ENCODE measurements at regions not wholly inside any gene's neighbourhood (a gene's known extent, or its start where the extent isn't known, plus 50 kb on each side); places are given as distances from the start of the nearest gene placed in this dataset.

DNA sequence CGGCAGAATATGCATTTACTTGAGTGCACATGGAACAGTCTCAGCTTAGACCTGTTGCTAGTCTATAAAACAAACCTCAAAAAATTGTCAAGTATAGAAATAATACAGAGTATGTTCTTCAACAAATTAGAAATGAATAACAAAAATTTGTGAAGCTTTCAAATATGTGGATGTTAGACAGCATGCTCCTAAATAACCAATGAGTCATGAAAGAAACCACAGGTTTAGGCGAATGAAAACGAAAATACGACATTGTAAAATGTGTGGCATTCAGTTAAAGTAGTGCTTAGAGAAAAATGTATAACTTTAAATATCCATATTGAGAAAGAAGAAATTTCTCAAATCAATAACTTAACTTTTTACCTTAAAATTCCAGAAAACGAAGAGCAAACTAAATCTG lies 760.0 kb upstream of the SORCS1 start:
- no peak for DNase-seq (ENCODE audit: low read depth in 4 of 4, low spot score in 3 of 4)

GRCh38 chr10:107919626-107920235 lies 755.2 kb upstream of the SORCS1 start:
- no peak for DNase-seq (ENCODE audit: low read depth in 4 of 4, low spot score in 3 of 4)

DNA sequence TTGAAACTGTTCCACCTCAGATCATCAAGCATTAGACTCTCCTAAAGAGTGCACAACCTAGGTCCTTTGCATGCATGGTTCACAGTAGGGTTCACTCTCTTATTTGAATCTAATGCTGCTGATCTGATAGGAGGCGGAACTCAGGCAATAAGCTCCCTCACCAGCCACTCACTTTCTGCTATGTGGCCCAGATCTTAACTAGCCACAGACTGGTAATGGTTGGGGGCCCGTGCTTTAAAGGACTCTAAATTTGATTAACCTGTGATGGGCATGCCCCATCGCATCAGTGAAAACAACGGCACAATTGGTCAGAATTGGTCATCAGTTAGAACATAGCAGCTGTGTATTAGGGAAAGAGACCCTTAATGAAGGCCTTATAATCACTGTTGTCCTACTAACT lies 753.7 kb upstream of the SORCS1 start:
- DNase-seq (ENCODE audit: low read depth in 4 of 4, low spot score in 3 of 4): no peak

GRCh38 chr10:107915215-107915610 lies 750.7 kb upstream of the SORCS1 start:
- DNase-seq (ENCODE audit: low read depth in 4 of 4, low spot score in 3 of 4): peak in 1 of 4 donors; percentile 23

DNA sequence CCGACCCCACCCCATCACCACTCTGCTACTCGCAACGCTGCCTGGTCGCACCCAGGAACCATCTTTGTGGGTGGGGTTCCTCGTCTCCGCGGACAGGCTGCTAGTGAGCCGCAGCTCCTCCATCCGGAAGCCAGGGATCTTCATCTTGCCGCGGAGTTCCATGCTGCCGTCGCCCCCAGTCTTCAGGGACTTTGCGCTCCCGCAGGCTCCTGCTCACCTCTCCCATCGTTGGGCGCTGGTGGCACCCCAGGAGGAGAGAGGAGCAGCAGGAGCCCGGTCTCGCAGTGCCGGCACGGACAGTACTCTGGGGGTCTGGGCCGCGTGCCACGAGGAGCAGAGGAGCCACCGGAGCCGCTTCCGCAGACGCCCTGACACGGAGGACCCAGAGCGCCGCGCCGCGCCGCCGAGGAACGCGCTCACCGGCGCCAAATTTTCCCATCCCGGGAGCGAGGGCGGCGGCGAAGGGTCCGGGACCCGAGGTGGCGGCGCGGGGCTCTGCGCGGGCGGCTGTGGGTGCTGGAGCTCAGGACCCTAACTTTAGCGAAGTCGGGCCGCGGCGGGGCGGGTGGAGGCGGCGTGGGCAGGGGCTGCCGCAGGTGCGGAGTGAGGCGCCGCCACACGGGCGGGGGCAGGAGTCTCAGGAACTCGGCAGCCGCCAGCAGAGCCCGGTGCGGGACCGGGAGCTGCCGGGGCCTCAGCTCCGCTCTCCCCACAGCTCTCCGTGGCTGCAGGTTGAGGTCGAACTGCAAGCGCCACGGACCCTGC lies 750.1 kb upstream of the SORCS1 start:
- DNase-seq (ENCODE audit: low read depth in 4 of 4, low spot score in 3 of 4): peak in 1 of 4 donors; percentile 21

GRCh38 chr10:107913317-107914294 lies 749.1 kb upstream of the SORCS1 start:
- no peak for DNase-seq (ENCODE audit: low read depth in 4 of 4, low spot score in 3 of 4)

- no peak for DNase-seq (ENCODE audit: low read depth in 4 of 4, low spot score in 3 of 4)
Observed at GRCh38 chr10:107901076-107901475, 736.6 kb upstream of the SORCS1 start.

- DNase-seq (ENCODE audit: low read depth in 4 of 4, low spot score in 3 of 4): no peak
Observed at GRCh38 chr10:107900131-107900530, 735.6 kb upstream of the SORCS1 start.

DNA sequence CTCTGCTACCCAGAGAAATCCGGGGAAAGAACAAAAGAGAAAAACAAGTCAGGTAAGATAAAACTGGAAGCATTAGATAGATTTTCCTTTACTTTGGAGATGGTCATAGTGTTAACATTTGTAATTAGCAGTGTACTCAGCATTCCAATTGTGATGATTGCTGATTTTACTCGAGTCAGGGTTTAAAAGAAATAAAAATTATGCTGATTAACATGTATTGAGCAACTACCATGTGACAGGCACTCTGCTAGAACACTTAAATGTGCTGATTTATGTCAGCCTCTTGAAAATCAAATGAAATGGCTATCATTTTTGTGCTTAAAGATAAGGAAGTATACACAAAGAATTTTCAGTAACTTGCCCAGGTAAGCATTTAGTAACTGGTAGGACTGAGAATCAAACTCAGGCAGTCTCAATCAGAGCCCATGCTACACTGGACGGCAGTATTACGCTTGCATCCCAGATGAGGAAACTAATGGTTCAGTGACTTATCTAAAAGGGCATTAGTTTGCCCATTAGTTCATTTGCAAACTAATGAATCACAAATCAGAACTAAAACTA lies 735.1 kb upstream of the SORCS1 start:
- DNase-seq (ENCODE audit: low read depth in 4 of 4, low spot score in 3 of 4): no peak

GRCh38 chr10:107899075-107899474 lies 734.6 kb upstream of the SORCS1 start:
- no peak for DNase-seq (ENCODE audit: low read depth in 4 of 4, low spot score in 3 of 4)

GRCh38 chr10:107898392-107898791 lies 733.9 kb upstream of the SORCS1 start:
- DNase-seq (ENCODE audit: low read depth in 4 of 4, low spot score in 3 of 4): no peak

DNA sequence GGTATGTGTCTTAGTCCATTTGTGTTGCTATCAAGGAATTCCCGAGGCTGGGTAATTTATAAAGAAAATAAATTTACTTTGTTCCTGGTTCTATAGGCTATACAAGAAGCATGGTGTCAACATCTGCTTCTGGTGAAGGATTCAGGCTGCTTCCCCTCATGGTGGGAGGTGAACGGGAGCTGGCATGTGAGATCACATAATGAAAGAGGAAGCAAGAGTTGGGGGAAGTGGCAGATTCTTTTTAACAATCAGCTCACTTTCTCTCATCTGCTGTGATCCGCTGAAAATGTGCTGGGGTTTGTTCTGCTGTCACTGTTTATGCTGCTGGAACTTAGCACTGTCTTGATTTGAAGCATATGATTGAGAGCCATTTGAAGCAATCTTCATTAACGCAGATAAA lies 730.0 kb upstream of the SORCS1 start:
- DNase-seq (ENCODE audit: low read depth in 4 of 4, low spot score in 3 of 4): no peak

DNA sequence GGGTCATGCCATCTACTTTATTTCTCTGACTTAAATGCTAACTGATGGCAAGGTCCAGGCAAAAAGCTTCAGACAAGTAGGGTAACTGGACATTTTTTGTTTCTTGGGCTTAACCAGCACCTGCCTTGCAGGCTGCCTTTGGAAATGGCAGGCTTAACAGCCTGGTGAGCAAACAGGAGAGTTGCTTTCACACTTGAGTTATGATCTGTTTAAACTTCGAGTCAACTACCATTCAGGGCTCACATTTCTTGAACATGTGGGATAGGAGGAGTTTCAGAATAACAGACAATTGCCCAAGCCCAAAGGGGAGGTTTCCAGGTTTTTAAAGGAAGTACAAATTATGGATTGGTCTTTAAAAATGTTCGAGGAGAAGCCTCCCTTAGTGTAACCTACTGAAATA lies 724.6 kb upstream of the SORCS1 start:
- DNase-seq (ENCODE audit: low read depth in 4 of 4, low spot score in 3 of 4): no peak

GRCh38 chr10:107880185-107880584 lies 715.7 kb upstream of the SORCS1 start:
- no peak for DNase-seq (ENCODE audit: low read depth in 4 of 4, low spot score in 3 of 4)

DNA sequence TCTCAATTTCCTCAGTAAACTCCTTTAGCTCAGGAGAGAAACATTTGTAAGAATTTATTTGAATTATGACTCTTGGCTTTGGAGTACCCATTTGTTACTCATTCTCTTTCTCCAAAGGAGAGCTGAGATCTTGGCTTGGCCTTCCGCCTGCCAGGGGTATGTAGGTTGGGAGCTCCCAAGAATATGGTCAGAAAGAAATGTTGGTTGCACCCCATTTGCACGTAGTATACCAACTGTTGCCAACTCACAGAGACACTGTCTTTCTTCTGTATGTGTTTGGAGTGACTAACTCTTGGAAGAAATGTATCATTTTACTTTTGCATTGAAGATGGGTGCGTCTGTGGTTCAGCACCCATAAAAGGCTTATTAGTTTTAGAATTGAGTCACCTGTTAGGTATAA lies 708.5 kb upstream of the SORCS1 start:
- no peak for DNase-seq (ENCODE audit: low read depth in 4 of 4, low spot score in 3 of 4)

GRCh38 chr10:107865691-107866090 lies 701.2 kb upstream of the SORCS1 start:
- DNase-seq (ENCODE audit: low read depth in 4 of 4, low spot score in 3 of 4): no peak

GRCh38 chr10:107859065-107859464 lies 694.6 kb upstream of the SORCS1 start:
- no peak for DNase-seq (ENCODE audit: low read depth in 4 of 4, low spot score in 3 of 4)

GRCh38 chr10:107856047-107856315 lies 691.5 kb upstream of the SORCS1 start:
- DNase-seq (ENCODE audit: low read depth in 4 of 4, low spot score in 3 of 4): no peak

DNA sequence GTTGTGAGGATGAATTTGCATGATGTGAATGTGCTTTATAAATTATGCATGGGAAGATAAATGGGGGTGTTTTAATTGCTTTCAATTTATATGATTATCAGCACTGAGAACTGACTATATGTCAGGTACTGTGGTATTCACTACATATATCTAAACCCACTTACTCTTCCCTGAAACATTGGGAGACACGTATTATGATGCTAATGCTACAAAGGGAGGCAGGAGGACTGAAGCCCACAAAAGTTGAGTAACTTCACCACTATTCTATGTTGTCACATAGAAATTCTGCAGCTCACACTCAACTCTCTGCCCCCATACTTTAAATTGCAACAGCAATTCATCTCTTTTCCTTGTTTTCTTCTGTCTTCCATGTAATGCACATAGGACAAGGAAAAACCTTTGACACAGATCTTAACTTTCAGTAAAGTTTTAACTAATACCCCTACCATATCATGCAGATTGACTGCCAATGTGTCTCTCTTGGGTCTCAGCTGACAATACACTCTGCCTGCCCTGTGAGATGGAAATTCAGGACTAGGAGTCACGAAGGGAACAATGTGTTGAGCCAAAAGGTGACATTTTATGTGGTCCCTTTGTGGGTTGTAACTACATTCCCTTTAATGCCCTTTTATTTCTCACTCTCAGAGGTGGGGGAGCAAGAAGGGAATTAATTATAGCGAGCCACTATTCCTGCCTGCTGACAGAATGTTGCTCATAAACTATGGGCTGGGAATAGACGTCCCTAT lies 691.0 kb upstream of the SORCS1 start:
- no peak for DNase-seq (ENCODE audit: low read depth in 4 of 4, low spot score in 3 of 4)

- no peak for DNase-seq (ENCODE audit: low read depth in 4 of 4, low spot score in 3 of 4)
Observed at GRCh38 chr10:107848726-107849360, 684.3 kb upstream of the SORCS1 start.
